HG03066 (cell line): ENCODE measurements at regions not wholly inside any gene's neighbourhood (a gene's known extent, or its start where the extent isn't known, plus 50 kb on each side); places are given as distances from the start of the nearest gene placed in this dataset.

Experiments
- ATAC-seq: cut with Tn5 transposase; IDR thresholded peaks from one replicate; pipeline ENCODE4 v1.9.1; 2021; ENCODE audit warnings: low read depth; ENCODE audit not compliant: unreplicated experiment

DNA sequence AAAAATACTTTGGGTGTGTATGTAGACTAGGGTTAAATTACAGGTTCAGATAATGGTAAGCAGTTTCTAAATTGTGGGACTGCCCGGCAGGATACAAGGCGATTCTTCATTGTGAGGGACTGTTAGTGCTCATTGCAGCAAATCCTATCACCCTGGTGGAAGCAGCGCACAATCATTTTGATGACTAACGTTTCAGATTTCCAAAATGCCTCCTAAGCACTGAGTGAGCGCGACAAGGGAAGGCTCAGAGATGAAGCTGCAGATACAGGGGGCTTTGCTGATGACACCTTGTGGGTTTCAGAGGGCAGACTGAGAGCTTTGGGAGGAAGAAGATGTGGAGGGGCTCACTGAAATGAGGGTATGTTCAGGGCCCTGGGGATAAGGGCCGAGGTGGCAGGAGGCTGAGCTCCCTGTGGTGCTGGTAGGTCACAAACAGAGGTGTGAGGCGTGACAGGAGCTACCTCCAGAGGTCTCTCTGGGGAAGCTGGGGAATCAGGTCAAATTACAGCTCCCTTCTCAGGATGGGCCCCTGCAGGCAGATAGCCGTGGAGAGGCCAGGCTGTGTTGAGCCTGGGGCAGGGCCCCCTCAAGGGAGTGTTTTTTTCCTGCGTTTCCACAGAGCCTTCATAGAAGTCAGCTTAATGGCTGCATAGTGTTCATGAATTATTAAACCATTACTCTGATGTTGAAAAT is 84.5 kb upstream of the FYN start:
- ATAC-seq = no peak

DNA sequence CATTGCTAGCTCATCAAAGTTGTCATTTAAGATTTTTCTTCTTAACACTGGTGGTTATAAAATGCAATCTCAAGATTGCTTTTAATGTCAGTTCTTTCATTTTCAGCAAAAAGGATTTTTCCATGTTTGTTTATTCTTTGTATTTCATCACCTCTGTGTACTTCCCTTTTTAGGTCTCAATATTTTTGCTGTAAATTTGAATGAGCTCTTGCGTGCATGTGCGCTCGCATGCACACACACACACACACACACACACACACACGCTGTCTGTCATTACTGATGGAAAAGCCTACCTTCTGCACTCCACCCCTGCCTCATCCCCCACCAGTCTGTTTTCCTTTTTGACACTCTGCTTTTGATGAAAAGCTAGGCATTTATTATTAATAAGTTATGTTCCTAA is 85.3 kb upstream of the FYN start:
- ATAC-seq = no peak

DNA sequence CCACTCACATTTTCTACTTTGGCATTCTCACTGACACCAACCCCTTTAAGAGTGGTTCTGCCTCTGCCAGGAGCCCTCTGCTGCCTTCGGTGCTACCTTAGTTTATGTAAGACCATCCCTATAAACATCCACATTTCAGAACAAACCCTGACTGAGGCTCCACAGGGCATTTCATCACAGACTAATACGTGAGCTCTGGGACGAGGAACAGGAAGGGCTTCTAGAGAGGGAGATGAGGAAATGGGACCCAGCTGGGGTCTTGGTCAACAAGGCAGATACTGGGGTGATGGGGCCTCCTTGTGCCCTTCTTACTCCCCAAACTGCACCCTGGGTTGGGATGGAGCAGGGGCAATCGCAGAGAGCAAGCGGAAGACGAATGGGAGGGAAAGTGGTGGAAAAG is 86.5 kb upstream of the FYN start:
- ATAC-seq = no peak

DNA sequence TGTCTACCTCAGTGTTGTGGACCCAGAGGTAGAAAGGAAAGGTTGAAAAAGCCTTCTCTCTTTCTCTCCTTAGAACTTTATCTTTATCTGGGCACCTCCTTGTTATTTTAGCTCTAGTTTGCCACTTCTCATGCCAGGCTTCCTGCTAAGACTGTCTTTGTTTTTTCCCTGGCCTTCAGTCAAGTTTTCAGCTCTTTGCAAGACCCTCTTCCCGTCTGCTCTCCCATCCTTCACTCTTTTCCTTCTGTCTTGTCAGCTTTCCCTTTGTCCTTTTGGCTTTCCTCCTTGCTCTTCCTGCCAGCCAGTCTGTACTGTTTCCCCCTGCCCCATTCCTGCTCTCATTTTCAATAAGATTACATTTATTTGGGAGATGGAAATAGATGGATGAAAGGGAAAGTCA is 86.8 kb upstream of the CCN6 start:
- no peak for ATAC-seq

DNA sequence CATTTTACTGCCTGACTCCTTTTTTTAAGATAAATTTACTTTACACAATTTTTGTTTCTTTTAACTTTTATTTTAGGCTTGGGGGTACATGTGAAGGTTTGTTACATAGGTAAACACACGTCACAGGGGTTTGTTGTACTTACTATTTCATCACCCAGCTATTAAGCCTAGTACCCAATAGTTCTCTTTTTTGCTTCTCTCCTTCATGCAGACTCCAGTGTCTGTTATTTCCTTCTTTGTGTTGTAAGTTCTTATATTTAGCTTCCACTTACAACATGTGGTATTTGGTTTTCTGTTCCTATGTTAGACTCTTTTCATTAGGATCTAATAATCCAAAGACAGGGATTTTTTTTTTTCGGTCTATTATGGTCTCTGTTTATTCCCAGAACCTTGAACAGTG is 83.5 kb upstream of the CCN6 start:
- ATAC-seq = no peak

DNA sequence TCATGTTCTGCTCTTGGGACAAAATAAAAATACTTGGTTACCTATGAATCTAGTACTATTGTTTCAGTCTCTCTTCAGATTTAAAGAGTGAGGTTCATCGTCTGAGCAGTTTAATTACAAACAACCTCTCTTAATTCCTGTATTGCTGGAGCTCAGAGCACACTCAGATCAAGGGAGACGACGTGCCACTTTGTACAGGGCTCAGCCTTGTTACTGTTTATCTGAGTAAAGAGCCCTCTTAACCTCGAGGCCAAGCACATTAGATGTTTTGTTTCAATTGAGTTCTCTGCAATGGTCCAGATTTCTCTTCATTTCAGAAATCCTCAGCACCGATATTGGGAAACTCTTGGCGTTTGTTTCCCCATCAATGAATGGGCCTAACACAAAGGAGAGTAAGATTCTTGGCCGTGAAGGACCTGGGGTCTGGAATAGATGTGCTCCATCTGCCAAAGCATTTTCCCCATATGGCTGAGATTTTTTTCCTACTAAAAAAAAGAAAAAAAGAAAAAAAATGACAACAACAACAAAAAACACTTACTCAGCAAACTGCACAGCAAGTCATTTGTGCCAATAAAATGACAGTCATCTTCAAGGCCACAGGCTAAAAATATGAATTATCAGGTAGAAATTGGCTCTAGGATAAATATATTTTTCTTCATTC is 82.6 kb upstream of the CCN6 start:
- ATAC-seq = no peak

DNA sequence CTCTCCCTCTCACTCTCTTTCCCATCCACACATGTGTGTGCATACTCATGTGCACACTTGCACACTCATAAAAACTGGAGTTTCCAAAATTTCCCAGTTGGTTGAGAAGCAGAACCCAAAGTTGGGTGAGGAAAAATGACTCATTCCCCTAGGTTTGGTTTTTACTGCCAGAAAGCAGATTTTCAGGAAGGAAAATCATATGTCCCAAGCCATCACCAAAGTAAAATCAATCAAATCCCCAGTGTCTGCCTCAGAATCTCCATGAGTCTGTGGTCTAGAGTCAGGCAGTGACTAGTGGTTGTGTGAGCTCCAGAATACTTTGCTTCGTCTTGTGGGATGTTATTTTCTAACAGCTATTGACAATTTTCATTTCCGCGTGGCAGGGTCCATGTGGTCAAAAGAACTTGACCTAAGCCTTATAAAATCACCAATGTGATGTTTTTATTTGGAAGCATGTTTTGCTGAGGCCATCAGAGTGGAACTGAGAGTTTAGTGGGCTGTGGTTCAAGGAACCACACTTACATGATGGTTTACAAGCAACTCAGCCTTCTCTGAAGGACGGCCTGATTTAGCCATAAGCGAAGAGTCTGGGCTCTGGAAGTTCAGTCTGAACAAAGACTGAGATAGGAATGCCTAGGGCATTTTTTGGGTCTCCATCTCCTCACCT is 81.9 kb upstream of the CCN6 start:
- ATAC-seq = no peak

DNA sequence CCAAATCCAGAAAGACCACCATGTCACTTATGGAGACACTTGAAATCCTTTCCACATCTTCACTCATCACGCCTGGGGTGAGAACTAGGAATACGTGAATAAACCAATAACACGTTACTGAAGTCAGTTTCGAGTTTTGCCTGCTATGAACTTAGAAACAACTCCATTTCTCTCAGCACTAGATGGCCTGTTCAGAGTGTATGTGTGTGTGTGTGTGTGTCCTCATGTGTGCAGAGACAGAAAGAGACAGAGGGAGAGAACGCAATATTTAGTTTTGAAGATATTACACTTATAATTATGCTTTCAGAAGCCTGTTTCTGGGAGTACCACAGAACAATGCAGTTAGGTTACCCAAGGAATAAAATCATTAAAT is 81.2 kb upstream of the CCN6 start:
- ATAC-seq = no peak

DNA sequence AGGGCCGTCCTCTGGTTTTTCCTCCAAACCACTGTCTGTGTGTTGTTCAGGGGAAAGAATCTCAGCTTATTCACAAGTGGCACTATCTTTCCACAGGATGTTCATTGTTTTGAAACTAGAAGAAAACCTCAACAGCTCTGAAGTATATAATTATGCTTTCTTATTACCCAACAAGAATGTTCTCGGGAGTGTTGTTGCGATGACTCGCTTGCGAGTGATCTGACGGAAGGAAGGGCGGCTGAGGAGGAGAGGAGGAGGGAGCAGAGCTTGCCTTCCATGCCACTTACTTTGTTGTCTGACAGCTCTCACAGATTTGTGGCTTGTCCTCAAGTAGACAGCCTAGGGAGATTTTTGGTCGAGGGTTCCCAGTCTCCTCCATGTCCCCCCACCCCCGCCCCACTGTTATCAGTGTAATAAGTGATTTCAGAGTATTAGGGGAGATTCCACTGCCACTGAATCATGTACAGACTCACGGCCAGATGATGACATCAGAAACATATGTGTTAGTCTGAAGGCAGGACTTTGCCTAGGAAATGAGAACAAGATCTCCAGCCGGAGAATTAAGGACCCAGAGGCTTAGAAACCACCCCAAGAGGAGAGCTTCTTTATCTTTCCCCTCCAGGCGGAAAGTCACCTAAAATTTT is 80.7 kb upstream of the CCN6 start:
- no peak for ATAC-seq

DNA sequence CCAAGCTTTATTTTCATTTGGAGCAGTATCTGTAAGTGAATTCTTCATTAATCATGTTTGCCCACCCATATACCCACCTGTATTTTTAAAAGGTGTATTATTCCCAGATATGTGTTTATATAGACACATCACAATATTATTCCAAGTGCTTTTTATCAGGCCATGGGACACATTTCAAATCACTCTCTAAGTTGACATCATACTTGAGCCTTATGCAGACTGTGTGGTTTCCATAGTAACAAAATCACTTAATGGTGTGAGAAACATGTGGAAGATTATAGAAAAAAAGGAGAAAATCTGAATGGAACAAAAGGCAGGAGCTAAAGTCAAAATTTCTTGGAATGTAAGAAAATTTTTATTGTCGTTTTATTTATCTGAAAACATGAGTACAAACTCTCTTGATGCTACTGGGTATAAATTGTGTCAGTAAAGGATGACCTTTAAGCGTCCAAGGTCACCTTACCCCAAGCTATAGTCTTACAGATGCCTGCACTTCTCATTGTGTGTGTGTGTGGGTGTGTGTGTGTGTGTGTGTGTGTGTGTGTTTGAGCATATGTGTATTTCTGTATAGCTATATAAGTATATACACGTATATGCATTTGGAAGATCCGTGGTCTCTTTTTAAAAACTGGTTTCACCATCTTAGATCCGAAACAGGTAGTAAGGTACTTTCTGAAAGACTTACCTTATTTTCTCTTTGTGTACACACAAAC is 79.8 kb upstream of the CCN6 start:
- ATAC-seq = no peak

DNA sequence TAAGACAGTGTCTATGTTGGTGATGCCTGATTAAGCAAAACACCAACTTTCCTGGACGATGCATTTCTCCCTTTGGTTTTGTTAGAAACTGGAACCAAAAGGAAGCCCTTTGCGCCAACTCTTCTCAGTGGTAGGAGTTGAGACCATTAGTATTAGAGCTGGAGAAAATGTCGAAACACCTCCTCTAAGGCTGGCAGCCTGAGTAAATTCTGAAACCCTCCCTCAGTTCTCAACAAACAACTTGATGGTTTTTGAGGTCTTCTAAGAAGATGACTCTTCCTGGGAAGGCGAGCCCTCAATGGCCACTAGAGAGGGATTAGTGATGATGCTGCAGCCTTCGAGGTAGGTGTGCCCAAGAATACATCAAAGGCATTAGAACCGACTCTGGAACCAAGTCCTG is 78.4 kb upstream of the CCN6 start:
- ATAC-seq = no peak

DNA sequence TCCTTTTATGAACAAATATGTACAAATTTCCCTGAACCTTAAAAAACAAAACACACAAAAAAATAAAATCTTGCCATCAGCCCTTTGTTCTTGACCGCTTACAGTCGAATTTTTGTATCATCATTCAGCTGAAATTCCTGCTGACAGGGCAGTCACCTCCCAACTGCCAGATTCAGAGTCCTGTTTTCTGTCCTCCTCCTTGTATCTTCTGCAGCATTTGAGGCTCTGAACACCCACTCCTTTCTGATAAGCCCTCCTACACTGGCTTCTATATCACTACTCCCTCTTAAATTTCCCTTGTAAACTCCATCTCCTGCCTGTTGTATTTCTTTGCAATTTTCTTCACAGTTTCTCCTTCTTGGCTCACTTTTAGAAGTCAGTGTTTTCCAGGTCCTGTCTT is 77.8 kb upstream of the CCN6 start:
- no peak for ATAC-seq

DNA sequence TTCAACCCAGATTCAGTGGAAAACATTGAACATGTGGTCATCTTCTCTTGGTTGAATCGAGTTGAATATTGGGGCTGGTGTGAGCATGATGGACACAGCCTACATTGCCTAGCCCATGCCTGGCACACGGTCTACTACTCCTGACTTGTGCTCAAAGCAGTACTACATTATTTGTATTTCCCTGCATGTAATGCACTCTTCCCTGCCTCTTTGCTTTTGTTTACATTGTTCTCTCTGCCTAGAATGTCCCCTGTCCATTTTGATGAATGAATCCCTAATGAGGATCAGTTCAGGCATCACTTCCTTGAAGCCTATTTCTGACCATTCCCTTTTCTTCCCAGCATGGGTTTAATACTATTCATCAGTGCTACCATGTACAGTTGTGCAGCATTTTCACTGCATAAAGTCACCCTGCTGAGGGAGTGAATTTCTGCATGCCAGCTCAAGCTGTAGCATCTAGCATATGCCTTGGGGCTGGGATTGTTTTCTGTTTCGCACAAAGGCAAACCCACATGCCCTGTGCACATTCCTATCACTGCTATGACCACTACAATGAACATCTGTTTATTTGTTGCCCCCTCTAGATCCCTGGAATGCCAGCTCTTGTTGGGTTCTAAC is 75.3 kb upstream of the CCN6 start:
- ATAC-seq = no peak

DNA sequence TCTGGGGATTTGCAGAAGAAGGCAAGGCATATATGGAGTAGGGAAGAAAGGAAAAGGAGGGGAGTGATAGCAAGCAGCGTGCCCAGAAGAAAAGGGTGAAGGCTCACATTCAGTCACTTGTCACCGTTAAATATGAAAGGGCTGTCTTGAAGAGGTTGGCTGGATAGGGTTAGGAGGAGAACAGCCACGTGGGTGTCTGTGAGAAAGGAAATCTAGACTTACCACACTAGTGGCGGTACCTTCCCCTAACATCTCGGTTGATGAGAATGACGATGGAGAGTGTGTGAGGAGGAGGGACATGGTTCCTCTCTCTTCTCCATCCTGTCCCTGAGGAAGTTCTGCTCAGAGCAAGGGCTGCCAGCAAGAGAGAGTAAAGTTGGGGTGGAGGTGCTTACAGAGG is 74.3 kb upstream of the CCN6 start:
- ATAC-seq = no peak

DNA sequence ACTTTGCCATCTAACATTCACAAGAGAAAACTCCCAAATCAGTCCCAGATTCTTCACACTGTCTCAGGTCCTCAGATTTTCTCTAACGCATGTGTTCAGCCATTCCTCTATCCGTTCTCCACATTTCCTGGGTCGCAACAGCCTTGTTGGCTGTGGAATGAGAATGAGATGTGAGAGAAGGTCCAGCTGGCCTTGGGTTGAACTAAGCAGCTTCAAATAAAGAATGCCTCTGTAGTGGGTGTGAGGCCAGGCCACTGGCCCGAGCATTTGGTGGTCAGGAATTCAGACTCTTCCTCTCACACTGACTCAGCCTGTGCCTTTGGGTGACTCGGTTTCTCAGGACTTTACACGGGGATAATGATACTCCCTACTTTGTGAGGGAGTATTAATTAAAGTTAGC is 73.8 kb upstream of the CCN6 start:
- no peak for ATAC-seq

DNA sequence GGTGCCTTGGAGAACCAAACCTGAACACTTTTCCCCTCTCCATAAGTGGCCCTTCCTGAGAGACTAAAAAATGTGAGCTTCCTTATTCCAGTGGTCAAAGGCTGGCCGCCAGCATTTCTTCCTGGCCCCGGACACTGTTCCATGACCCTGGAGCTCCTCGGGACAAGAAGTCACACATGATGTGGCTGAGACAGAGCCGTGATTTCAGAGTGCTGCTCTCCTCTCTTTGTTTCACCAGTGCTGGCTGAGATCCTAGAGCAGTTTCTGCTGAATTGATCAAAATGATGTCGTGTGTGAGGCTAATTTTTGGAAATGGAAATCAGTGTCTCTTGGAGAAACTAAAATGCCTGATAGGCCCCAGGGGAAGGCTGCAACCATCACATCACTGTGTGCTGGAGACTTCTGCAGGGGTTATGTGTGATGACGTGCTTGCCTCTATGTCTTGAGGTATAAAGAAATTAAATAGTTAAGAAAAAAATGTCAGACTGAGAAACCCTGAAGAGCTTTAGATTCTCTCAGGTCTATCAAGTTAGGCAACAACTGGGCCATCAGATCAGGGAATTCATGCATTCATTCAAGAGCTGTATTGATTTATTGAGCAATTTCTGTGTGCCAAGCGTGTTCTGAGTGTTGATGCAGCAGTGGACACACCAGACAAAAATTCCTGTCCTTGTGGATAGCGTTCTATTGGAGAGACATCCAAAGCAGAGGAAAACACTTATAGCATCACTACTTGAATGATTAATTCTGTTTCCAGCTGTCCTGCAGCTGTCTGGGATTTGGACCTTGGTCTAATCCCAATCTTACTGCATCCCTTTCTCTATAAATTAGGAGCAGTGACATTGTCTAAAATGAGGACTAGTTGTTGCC is 72.7 kb upstream of the CCN6 start:
- no peak for ATAC-seq

DNA sequence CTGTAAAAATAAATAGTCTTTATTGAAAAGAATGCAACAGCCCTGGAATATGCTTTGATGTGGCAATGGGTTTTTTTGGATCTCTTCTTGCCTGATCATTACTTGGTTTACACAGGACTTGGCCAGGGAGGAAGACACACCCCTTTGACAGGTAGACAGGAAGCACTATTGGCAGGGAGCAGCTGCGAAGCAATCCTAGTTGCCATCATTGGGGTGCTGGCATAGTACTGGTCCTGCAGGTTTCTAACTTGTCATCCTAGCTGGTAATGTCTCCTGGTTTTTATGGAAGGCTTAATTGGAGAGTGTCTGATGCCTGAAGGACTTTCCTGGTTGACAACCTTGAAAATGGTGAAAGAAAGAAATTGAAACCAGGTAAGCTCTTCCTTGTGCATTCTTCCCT is 71.2 kb upstream of the CCN6 start:
- ATAC-seq = no peak

DNA sequence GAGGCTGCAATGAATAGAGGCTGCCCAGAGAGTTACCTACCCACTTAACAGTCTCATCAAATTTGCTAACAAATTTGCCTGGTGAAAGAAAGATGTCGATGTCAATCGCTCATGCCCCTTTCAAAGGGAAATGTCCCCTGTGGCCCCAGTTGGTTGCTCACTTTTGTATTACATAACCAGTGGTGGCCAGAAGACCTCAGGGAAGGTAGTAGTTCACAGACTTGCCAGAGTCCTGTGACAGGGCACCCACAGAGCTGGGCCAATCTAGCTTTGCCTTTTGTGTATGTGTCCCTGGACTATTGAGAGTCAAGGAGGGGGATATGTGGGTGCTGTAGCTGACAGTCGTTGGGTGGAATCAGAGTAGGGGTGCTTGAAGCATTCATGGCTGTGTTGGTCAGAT is 70.7 kb upstream of the CCN6 start:
- ATAC-seq = no peak

DNA sequence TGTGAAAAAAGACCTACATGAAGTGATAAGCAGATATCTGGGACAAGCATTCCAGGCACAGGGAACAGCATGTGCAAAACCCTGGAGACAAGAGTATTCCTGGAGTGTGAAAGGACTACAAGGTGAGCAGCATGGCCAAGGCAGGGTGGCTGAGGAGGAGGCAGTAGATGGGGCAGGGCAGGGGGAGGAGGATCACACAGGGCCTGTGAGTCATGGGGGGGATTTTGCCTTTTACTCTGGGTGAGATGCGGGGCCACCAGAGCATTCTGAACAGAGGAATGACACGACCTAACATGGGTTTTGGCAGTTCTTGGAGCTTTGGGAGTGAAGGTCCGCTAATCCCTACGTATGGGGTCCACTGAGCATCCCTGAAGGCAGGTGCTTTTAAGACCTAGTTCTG is 69.8 kb upstream of the CCN6 start:
- ATAC-seq = no peak
